Heart left ventricle (tissue), 16 donors: ENCODE measurements at regions not wholly inside any gene's neighbourhood (a gene's known extent, or its start where the extent isn't known, plus 50 kb on each side); places are given as distances from the start of the nearest gene placed in this dataset.

Experiments
- ATAC-seq, 4 donors: fragments of 200-7000 bp; cut with Tn5 transposase; one replicate each; pipeline ENCODE4 v1.9.1; 2020 to 2022; ENCODE audit warnings: moderate library complexity in 4 of 4, mild to moderate bottlenecking in 3 of 4, moderate number of reproducible peaks in 1 of 4
- DNase-seq, 5 donors: peaks; one replicate each; pipeline ENCODE4 v3.0.0-alpha.2; 2020
- H3K27ac ChIP-seq, 12 donors: fragments of 200-600 bp; sonication (generic) in 4 of 12; one replicate each; pipeline versions ENCODE4 v1.5.0 to v1.8.0; 2016 to 2022; ENCODE audit warnings: mild to moderate bottlenecking in 2 of 12
- H3K27me3 ChIP-seq, 9 donors: fragments of 200-600 bp; sonication (generic) in 2 of 9; one replicate each; pipeline versions ENCODE4 v1.5.1 to v1.8.0; 2016 to 2022; ENCODE audit warnings: mild to moderate bottlenecking in 3 of 9
- H3K36me3 ChIP-seq, 9 donors: fragments of 200-600 bp; sonication (generic) in 2 of 9; one replicate each; pipeline versions ENCODE4 v1.5.0 to v1.8.0; 2018 to 2022; ENCODE audit warnings: mild to moderate bottlenecking in 2 of 9
- H3K4me1 ChIP-seq, 12 donors: fragments of 200-600 bp; sonication (generic) in 4 of 12; one replicate each; pipeline versions ENCODE4 v1.5.0 to v1.8.0; 2016 to 2022; ENCODE audit warnings: mild to moderate bottlenecking in 3 of 12
- H3K4me3 ChIP-seq, 12 donors: fragments of 200-600 bp; sonication (generic) in 4 of 12; one replicate each; pipeline versions ENCODE4 v1.5.0 to v1.8.0; 2017 to 2022; ENCODE audit warnings: mild to moderate bottlenecking in 9 of 12, moderate library complexity in 4 of 12
- H3K9me3 ChIP-seq, 12 donors: fragments of 200-600 bp; sonication (generic) in 4 of 12; one replicate each; pipeline versions ENCODE4 v1.5.0 to v1.8.0; 2016 to 2022; ENCODE audit warnings: mild to moderate bottlenecking in 1 of 12
- POLR2A ChIP-seq, 2 donors: fragments of 450-650 bp; IDR thresholded peaks; one replicate each; pipeline ENCODE4 v1.6.1; 2017; ENCODE audit warnings: antibody characterized with exemption in 2 of 2, mild to moderate bottlenecking in 2 of 2, moderate library complexity in 2 of 2
- WGBS, 4 donors: extraction: QIAGEN DNeasy Blood & Tissue Kit in 2 of 4; methylation state at CpG; one replicate each; pipeline versions ENCODE4 v1.1.5 to v1.1.7; 2013 to 2018; 5-methylcytosine and 5-hydroxymethylcytosine counted together
- intact Hi-C, 10 donors: fragments of 100-400 bp; cut with DNase I; formaldehyde crosslinking; loops; one replicate each; pipeline versions ENCODE4 v1.11.1 to v1.14.2; 2022
- TF ChIP-seq, protein P1 (sequence below), 12 donors: fragments of 200-600 bp; sonication (generic) in 4 of 12; IDR thresholded peaks; one replicate each; pipeline versions ENCODE4 v1.5.0 to v1.8.0; 2018 to 2022; ENCODE audit warnings: antibody characterized with exemption in 12 of 12, mild to moderate bottlenecking in 5 of 12
- donor health status: ischemic (EF 13 %, LVEDD 7.1; RV severe dilation, severe dysfunction).
- donor health status: healthy with polysubstance abuse.
- donor health status: DM: no; HTN: yes; CAD: no.
- donor health status: DM: no; HTN: no; CAD: no.
- donor health status: ischemic (EF 25% LVEDD 6.9; RV normal size, moderate dysfunction).
- donor health status: ischemic (EF 25% LVEDD 5.7; RV mildly dilated, moderate dysfunction).
- donor health status: healthy.
- donor health status: DM: yes; HTN: yes; CAD: no.
- donor health status: ischemic (EF 35%, LVEDD 5.7; RV mildly dilated, moderate dysfunction).
- donor health status: nonischemic (EF 11% LVEDD 7.7; RV severe dilation, severe dysfunction).
- donor health status: DM: yes; HTN: yes; CAD: no.
- donor health status: PGD.
- donor health status: ischemic (EF 29% LVEDD 5.4; RV normal size, mild dysfunction).
- donor health status: nonischemic (EF 23%, LVEDD 6.1; RV moderate dilation, normal function).

DNA sequence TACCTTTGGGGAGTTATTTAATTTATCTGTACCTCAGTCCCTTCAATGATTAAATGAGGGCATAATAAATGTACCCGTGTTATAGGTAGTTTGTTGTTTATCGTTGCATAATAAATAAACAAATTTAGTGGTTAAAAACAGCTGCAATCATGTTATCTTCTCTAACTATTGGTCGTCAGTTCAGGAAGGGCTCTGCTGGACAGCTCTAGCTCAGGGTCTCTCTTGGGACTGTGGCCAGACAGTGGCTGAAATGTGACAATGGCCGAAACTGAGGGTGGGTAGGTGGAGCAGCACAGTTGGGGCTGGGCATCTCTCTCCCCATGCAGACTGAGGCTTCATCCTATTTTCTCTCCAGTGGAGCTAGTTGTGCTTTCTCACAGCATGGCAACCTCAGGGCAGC lies 632.1 kb upstream of the HS6ST1 start:
- Histone ChIP-seq H3K27me3 (peaks cover 0 to 5% (median 0%) of the 10 kb centered on the region in 9 donors), H3K9me3 (peaks cover 0 to 8% (median 0%) of the 10 kb centered on the region in 12 donors), H3K27ac (no peak overlapping the region), H3K36me3 (no peaks in the 10 kb centered on the region), H3K4me1 (no peaks in the 10 kb centered on the region), H3K4me3 (no peak overlapping the region)
- TF ChIP-seq, protein P1, sequence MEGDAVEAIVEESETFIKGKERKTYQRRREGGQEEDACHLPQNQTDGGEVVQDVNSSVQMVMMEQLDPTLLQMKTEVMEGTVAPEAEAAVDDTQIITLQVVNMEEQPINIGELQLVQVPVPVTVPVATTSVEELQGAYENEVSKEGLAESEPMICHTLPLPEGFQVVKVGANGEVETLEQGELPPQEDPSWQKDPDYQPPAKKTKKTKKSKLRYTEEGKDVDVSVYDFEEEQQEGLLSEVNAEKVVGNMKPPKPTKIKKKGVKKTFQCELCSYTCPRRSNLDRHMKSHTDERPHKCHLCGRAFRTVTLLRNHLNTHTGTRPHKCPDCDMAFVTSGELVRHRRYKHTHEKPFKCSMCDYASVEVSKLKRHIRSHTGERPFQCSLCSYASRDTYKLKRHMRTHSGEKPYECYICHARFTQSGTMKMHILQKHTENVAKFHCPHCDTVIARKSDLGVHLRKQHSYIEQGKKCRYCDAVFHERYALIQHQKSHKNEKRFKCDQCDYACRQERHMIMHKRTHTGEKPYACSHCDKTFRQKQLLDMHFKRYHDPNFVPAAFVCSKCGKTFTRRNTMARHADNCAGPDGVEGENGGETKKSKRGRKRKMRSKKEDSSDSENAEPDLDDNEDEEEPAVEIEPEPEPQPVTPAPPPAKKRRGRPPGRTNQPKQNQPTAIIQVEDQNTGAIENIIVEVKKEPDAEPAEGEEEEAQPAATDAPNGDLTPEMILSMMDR (IDR thresholded peaks at IDR 0.05): no peak
- no peak for TF ChIP-seq POLR2A (IDR thresholded peaks at IDR 0.05)
- ATAC-seq: no peak
- intact Hi-C loops: no loop called here
- WGBS, 4 donors: 48 to 60% (median 58%) methylated on average over 4 of the region's 4 CpGs
- no peak for DNase-seq

DNA sequence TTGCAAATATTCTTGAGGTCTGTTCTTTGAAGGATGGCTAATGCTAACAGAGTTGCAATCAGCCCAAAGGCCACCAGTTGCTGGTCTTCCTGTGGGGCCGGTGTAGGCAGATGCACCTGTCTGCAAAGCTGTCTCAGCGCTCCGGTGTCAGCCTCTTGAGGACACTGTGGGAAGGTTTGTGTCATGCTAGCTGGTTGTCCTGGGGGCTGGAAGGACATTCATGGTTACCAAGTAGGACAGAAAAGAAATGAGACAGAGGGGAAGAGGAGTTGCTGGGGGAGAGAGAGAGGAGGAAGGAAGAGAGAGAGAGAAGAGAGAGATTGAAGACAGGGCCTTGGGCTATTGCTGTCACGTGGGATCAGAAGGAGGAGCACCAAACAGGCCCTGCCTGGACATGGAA lies 639.6 kb upstream of the HS6ST1 start:
- 76 to 87% (median 78%) methylated on average over 4 of the region's 4 CpGs for WGBS, 4 donors
- DNase-seq (no peak), ATAC-seq (no peak)
- TF ChIP-seq, protein P1 (IDR thresholded peaks at IDR 0.05): no peak
- no peak for TF ChIP-seq POLR2A (IDR thresholded peaks at IDR 0.05)
- peaks cover 0 to 5% (median 0%) of the 10 kb centered on the region in 9 donors for H3K27me3 ChIP-seq
- peaks cover 0 to 31% (median 13%) of the 10 kb centered on the region in 12 donors for H3K9me3 ChIP-seq
- H3K27ac ChIP-seq: no peak overlapping the region
- H3K36me3 ChIP-seq: no peaks in the 10 kb centered on the region
- no peaks in the 10 kb centered on the region for H3K4me1 ChIP-seq
- no peak overlapping the region for H3K4me3 ChIP-seq
- intact Hi-C loops: no loop called here

DNA sequence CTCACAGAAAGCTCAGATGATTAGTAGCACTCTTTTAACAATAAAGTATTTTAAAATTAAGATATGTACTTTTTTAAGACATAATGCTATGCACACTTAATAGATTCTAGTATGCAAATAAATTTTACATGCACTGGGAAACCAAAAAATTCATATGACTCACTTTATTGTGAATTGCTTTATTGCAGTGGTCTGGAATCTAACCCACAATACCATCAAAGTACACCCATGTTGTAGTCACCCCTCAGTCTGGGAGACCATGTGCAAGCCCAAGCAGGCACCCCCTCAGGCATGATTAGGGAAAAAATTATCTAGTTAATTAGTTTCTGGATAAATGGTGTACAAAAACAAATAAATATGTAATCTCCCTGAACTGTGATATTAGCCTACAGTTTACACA lies 649.0 kb upstream of the HS6ST1 start:
- ATAC-seq (no peak), DNase-seq (no peak)
- Histone ChIP-seq H3K27me3 (peaks cover 0 to under 1% (median 0%) of the 10 kb centered on the region in 9 donors), H3K4me1 (no peaks in the 10 kb centered on the region), H3K4me3 (no peak overlapping the region), H3K36me3 (no peaks in the 10 kb centered on the region), H3K27ac (no peak overlapping the region), H3K9me3 (peaks cover 0 to 15% (median 6%) of the 10 kb centered on the region in 12 donors)
- TF ChIP-seq, protein P1 (IDR thresholded peaks at IDR 0.05): no peak
- no peak for TF ChIP-seq POLR2A (IDR thresholded peaks at IDR 0.05)
- intact Hi-C loops: no loop called here

DNA sequence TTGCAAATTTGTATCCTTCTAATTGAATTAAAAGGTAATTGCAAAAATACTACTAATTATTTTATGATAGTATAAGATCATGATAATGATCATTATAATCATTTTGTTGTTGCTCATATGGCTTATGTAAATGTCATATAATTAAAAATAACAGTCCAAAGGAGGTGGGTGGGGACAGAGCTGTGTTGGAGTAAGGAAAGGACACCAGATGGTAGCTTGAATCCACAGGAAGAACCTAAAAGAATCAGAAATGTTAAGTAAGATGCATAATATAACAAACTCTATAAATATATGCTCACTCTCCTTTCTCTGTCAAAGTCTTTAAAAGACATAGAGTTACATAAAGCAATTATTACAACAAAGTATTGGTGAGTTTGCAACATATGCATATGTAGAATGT lies 650.7 kb upstream of the HS6ST1 start:
- H3K9me3 ChIP-seq: no peaks in the 10 kb centered on the region
- no peak for TF ChIP-seq POLR2A (IDR thresholded peaks at IDR 0.05)
- TF ChIP-seq, protein P1 (IDR thresholded peaks at IDR 0.05): no peak
- no peaks in the 10 kb centered on the region for H3K36me3 ChIP-seq
- H3K4me1 ChIP-seq: no peaks in the 10 kb centered on the region
- H3K27me3 ChIP-seq: peaks cover 0 to 3% (median 0%) of the 10 kb centered on the region in 9 donors
- no peak overlapping the region for H3K27ac ChIP-seq
- DNase-seq (no peak), ATAC-seq (no peak)
- H3K4me3 ChIP-seq: no peak overlapping the region
- intact Hi-C loops: no loop called here
